ENCODE measurements at regions not wholly inside any gene's neighbourhood (a gene's known extent, or its start where the extent isn't known, plus 50 kb on each side); places are given as distances from the start of the nearest gene placed in this dataset.

DNA sequence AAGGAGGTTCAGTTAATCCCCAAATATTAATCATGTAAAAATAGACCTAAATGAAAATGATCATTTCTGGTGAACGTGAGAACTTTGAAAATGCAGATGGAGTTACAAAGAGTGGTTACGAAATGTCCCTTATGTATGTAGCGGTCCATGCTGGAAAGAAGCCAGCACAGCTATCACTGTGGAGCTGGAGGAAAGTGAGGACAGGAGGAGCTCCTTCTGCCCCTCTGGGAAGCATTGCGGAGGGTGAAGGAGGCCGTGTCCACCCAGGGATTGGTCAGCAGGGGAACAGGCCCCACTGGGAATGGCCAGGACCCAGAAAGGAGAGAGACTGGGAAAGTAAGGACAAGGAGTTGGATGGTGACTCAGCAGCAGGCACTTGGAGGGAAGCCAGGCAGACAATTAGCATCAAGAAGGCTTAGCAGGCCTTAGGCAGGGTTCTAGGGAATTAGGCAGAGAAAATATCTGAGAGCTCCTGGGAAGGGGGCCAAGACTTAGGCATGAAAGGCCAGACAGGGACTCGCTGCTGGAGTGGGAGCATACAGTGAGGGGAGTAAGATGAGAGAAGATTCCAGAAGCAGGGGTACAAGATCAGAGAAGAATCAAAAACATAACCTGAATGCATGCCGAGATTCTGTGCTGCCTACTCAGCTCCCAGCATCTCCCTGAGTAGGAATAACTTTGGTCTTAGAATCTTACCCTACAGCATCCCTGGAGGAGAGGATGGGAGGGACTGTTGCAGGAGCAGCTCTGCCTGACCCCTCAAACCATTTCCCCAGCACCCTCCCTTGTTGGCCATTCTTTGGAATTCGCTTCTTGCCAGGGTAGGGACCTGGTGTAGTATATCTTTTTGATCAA is 171.0 kb upstream of the UMPS start:
- DNase-seq = no peak
- no peaks in the 10 kb centered on the region for H3K9me3 Mint-ChIP-seq
- no peaks in the 10 kb centered on the region for H3K36me3 Mint-ChIP-seq (ENCODE audit: insufficient read depth)
- H3K27me3 Mint-ChIP-seq (ENCODE audit: low read depth) = peaks cover 33% of the 10 kb centered on the region
- H3K4me1 Mint-ChIP-seq (ENCODE audit: low read depth) = no peaks in the 10 kb centered on the region
- no peak overlapping the region for H3K4me3 Mint-ChIP-seq
- ATAC-seq = no peak

DNA sequence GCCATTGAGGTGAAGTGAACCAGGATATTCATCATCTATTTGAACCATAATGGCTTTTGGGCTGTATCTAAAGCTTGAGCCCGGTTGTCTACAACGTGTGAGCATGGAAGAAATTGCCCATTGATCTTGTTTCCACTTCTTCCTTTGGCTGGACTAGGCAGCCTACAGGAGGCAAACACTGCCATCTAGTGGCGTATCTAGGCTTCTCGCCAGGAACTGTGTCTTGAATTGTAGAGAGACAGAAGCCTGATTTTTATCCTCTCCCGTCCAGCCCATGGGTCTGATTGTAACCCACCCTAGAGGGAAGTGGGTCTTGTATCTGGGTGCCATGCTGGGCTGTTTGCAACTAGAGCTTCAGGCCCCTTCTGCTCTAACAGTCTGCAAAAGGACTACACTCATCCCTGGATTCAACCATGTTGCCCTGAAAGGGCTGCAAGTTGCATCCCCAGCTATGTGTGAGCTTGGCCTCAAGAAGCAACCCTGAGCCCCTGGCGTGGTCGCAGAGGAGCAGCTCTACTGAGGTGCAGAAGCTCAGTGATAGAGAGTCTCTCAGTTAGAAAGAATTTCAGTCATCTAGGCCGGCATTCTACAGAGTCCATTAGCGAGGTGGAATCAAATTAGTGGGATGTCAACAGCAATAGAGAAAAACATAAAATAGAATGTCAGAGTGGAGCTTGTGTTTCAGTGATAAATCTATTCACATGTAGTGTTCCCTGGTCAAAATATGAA is 170.2 kb upstream of the UMPS start:
- Mint-ChIP-seq H3K4me3 (no peak overlapping the region), H3K27me3 (ENCODE audit: low read depth) (peaks cover 33% of the 10 kb centered on the region), H3K4me1 (ENCODE audit: low read depth) (no peaks in the 10 kb centered on the region), H3K9me3 (no peaks in the 10 kb centered on the region), H3K36me3 (ENCODE audit: insufficient read depth) (no peaks in the 10 kb centered on the region)
- ATAC-seq (peak; percentile 54 to 77), DNase-seq (peak; percentile 41)

DNA sequence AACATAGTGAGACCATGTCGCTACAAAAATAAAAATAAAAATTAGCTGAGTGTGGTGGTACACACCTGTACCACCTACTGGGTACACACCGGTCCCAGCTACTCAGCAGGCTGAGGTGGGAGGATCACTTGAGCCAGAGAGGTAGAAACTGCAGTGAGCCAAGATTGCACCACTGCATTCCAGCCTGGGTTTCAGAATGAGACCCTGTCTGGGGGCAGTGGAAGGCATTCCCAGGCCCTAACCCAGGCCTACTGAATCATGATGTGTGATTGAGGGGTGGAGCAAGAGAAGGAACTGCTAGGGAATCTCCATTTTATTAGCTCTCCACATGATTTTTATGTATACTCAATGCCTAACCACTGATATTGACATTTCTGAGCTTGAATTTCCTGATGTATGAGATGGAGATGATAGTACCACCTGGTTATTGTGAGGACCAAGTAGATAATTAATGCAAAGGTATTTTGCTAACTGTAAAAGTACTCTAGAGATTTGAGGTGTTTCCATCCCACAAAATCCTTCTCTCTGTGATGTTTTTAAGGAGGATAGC is 169.5 kb upstream of the UMPS start:
- Mint-ChIP-seq H3K4me1 (ENCODE audit: low read depth) (no peaks in the 10 kb centered on the region), H3K9me3 (no peaks in the 10 kb centered on the region), H3K36me3 (ENCODE audit: insufficient read depth) (no peaks in the 10 kb centered on the region), H3K27me3 (ENCODE audit: low read depth) (peaks cover 28% of the 10 kb centered on the region), H3K4me3 (no peak overlapping the region)
- ATAC-seq (no peak), DNase-seq (no peak)

DNA sequence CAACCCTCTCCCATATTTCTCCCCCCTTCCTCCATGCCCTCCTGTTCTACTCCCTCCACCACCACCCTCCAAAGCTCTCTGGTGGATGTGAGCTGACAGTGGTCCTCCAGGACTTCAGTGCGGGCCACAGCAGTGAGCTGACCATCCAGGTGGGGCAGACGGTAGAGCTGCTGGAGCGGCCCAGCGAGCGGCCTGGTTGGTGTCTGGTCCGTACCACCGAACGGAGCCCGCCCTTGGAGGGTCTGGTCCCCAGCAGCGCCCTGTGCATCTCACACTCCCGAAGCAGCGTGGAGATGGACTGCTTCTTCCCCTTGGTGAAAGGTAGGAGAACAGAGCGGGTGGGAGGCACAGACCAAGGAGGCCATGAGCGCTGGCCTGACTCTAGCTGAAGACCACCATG is 167.5 kb upstream of the UMPS start:
- ATAC-seq (no peak), DNase-seq (no peak)
- Mint-ChIP-seq H3K4me1 (ENCODE audit: low read depth) (no peaks in the 10 kb centered on the region), H3K36me3 (ENCODE audit: insufficient read depth) (no peaks in the 10 kb centered on the region), H3K9me3 (no peaks in the 10 kb centered on the region), H3K4me3 (no peak overlapping the region), H3K27me3 (ENCODE audit: low read depth) (peaks cover 17% of the 10 kb centered on the region)

DNA sequence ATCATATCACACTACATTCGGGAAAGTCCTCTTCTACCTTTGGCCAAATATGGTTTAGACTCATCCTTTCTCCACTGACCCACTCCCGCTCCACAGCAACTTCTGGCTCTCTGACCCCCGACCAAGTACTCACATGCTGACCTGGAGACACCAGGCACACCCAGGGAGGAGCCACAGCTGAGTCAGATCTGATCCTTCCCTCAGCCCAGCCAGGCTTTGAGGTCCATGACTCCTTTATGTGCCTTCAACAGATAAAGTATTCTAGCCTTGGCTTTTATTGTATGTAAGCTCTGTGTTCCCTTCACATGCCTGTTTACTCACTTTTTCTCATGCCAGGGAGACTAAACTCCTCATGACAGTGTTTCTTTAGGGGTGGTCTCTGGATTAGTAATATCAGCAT is 166.9 kb upstream of the UMPS start:
- no peaks in the 10 kb centered on the region for H3K4me1 Mint-ChIP-seq (ENCODE audit: low read depth)
- peaks cover 14% of the 10 kb centered on the region for H3K27me3 Mint-ChIP-seq (ENCODE audit: low read depth)
- no peak for DNase-seq
- no peak overlapping the region for H3K4me3 Mint-ChIP-seq
- H3K36me3 Mint-ChIP-seq (ENCODE audit: insufficient read depth) = no peaks in the 10 kb centered on the region
- ATAC-seq = no peak
- no peaks in the 10 kb centered on the region for H3K9me3 Mint-ChIP-seq

DNA sequence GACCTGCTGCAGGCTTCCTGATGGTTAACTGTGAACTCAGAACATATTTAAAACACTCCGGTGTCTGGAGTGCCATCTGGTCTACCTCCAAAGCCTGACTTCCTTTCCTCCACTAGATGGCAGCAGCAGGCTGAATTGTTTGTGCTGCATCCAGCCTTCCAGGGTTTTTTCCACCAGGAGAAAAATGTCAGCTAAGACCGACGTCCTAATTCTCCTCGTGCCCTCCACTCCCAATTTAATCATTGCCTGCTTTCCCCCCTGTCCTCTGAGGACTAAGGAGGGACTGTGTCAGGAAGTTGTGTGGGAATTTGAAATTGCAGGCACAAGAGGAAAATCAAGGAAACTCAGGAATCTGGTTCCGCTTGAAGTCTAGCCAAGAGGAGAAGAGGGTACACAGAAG is 165.2 kb upstream of the UMPS start:
- no peak for ATAC-seq
- no peak overlapping the region for H3K4me3 Mint-ChIP-seq
- peak; percentile 31 for DNase-seq
- H3K9me3 Mint-ChIP-seq = no peaks in the 10 kb centered on the region
- peaks cover 7% of the 10 kb centered on the region for H3K27me3 Mint-ChIP-seq (ENCODE audit: low read depth)
- H3K36me3 Mint-ChIP-seq (ENCODE audit: insufficient read depth) = no peaks in the 10 kb centered on the region
- no peaks in the 10 kb centered on the region for H3K4me1 Mint-ChIP-seq (ENCODE audit: low read depth)

DNA sequence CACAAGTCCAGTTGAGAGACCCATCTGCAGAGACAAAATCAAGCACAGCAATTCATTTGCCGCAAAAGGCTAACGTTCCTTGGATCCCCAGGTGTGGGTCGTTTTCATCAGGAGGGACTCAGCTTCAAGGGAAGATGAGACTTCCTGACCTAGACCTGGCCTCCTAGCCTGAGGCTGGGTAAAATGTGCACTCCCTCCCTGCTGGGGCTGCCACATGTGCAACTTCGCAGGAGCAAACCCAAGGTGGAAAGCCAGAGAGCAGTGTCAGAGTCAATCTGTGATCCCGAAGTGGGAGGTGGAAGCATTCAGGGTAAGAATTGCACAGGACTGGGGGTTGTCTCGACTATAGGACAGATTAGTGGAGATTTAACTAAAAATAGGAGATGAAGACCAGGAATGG is 164.7 kb upstream of the UMPS start:
- no peaks in the 10 kb centered on the region for H3K36me3 Mint-ChIP-seq (ENCODE audit: insufficient read depth)

DNA sequence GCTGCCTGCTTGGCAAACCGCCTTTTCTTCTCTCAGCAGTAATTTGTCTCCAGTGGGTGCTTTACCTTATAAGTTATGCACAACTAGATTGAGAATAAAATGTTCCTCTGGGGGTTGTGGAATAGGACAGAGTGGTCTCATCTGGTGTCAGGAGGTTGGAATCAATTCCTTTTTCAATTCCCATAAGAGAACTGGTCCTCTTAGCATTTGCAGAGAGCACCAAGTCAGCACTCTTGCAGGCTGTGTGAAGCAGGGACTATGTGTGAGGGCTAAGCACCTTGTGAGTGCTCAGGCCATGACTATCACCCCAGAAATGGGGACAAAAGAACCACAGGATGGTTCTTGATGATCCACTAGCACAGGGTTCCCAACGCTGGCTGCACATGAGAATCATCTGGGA is 163.6 kb upstream of the UMPS start:
- no peaks in the 10 kb centered on the region for H3K9me3 Mint-ChIP-seq
- H3K4me3 Mint-ChIP-seq = no peak overlapping the region
- H3K36me3 Mint-ChIP-seq (ENCODE audit: insufficient read depth) = no peaks in the 10 kb centered on the region
- DNase-seq = no peak
- no peak for ATAC-seq
- no peaks in the 10 kb centered on the region for H3K27me3 Mint-ChIP-seq (ENCODE audit: low read depth)
- no peaks in the 10 kb centered on the region for H3K4me1 Mint-ChIP-seq (ENCODE audit: low read depth)

More for the DNA sequence above, 164.7 kb upstream of the UMPS start:
- DNase-seq (no peak), ATAC-seq (no peak)
- Mint-ChIP-seq H3K4me1 (ENCODE audit: low read depth) (no peaks in the 10 kb centered on the region), H3K9me3 (no peaks in the 10 kb centered on the region), H3K27me3 (ENCODE audit: low read depth) (peaks cover 4% of the 10 kb centered on the region), H3K4me3 (no peak overlapping the region)

DNA sequence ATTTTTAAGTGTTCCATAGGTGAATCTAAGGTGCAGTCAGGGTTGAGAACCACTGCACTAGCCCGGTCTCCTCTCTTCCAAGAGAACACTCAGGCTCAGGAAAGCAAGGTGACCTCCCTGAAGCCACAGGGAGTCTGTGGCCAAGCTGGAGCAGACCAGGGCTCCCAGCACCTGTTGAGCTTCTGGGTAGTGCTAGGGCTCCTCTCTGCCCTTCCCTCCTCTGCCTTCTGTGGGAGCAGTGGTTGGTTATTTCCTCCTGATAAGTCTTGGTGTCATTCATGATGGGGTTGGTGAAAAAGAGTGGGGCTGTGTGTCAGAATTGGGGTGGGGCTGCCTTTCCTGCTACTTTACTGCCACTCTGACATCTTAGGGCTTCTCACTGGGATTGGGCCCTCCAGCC is 163.1 kb upstream of the UMPS start:
- Mint-ChIP-seq H3K27me3 (ENCODE audit: low read depth) (no peaks in the 10 kb centered on the region), H3K36me3 (ENCODE audit: insufficient read depth) (no peaks in the 10 kb centered on the region), H3K4me1 (ENCODE audit: low read depth) (no peaks in the 10 kb centered on the region), H3K4me3 (no peak overlapping the region), H3K9me3 (no peaks in the 10 kb centered on the region)
- DNase-seq (no peak), ATAC-seq (peak in 1 of 2 donors; percentile 7)

DNA sequence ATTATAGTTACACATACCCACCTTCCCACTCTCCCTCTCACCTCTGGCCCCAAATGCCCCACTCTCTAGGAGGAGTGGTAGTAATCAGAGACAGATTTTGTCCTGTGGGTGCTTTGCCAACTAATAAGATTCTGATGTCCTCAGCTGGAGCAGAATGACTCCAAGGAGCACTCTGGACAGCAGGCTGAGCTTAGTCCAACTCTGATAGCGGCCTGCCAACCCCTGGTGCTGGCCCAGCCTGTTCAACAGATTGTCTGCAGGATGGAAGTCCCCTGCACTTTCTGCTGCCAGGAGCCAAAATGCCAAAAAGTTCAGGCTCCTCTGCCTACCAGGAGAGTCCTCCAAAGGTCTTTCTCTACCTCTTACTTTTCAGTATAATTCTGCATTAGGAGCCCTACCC is 160.5 kb upstream of the UMPS start:
- Mint-ChIP-seq H3K4me1 (ENCODE audit: low read depth) (no peaks in the 10 kb centered on the region), H3K27me3 (ENCODE audit: low read depth) (peaks cover 2% of the 10 kb centered on the region), H3K9me3 (no peaks in the 10 kb centered on the region), H3K36me3 (ENCODE audit: insufficient read depth) (no peaks in the 10 kb centered on the region), H3K4me3 (no peak overlapping the region)
- ATAC-seq (no peak), DNase-seq (no peak)

DNA sequence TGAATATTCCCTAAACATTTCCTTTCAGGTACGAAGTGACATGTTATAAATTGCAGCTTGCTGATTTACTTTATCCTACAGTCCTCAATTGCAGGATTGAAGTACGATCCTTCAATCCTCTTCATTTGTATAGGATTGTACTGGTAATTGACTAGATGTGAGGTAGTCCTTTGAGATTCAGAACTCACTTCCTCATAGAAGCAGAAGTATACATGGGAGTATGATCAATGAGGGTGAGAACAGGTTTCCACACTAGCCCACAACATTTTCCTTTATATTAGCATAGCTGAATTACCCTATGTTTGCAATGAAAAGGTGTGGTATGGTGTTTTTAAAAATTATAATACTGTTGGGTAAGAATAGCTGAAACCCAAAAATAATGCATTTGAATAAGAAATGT is 160.0 kb upstream of the UMPS start:
- no peaks in the 10 kb centered on the region for H3K9me3 Mint-ChIP-seq
- H3K4me1 Mint-ChIP-seq (ENCODE audit: low read depth) = peaks cover 2% of the 10 kb centered on the region
- no peaks in the 10 kb centered on the region for H3K36me3 Mint-ChIP-seq (ENCODE audit: insufficient read depth)
- ATAC-seq (no peak), DNase-seq (no peak)
- H3K27me3 Mint-ChIP-seq (ENCODE audit: low read depth) = peaks cover 2% of the 10 kb centered on the region
- no peak overlapping the region for H3K4me3 Mint-ChIP-seq

DNA sequence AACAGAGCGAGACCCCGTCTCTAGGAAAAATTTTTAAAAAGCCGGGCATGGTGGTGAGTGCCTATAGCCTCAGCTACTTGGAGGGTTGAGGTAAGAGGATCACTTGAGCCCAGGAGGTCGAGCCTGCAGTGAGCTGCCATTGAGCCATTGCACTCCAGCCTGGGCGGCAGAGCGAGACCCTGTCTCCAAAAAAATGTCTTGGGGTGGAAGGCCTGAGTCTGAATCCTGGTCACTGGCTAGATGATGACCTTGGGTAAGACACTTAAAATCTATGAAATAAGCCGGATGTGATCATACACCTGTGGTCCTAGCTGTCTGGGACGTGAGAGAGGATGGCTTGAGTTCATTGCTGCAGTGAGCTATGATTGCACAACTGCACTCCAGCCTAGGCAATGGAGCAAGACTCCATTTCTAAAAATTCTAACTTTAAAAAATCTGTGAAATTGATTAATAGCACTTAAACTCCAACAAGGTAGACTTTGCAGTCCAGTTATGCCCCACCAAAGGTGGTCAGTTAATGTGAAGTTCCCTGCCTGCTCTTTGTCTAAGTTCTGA is 157.3 kb upstream of the UMPS start:
- Mint-ChIP-seq H3K4me1 (ENCODE audit: low read depth) (peaks cover 2% of the 10 kb centered on the region), H3K27me3 (ENCODE audit: low read depth) (peaks cover 7% of the 10 kb centered on the region), H3K36me3 (ENCODE audit: insufficient read depth) (no peaks in the 10 kb centered on the region)

DNA sequence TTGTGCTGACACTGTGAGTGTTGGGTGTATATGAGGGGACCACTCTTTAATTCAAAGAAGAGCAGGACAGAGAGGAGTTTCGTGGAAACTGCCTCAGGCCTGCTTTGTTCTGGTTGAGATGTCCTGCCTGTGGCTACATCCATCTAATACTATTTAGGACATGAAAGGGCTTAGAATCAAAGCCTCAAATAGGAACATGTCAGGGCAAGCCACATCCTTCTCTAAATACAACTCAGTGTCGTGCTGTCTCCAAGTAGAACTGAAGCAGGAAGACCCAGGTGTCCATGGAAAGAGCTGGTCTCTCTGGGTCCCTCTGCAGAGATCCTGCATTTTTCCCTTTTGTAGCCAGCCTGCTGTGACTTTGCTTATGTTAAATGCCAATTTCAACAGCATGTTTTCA is 156.2 kb upstream of the UMPS start:
- no peaks in the 10 kb centered on the region for H3K9me3 Mint-ChIP-seq
- H3K4me1 Mint-ChIP-seq (ENCODE audit: low read depth) = peaks cover 2% of the 10 kb centered on the region
- no peak overlapping the region for H3K4me3 Mint-ChIP-seq
- no peaks in the 10 kb centered on the region for H3K36me3 Mint-ChIP-seq (ENCODE audit: insufficient read depth)
- DNase-seq (no peak), ATAC-seq (no peak)
- H3K27me3 Mint-ChIP-seq (ENCODE audit: low read depth) = peaks cover 11% of the 10 kb centered on the region

More for the DNA sequence above, 157.3 kb upstream of the UMPS start:
- Mint-ChIP-seq H3K9me3 (no peaks in the 10 kb centered on the region), H3K4me3 (no peak overlapping the region)
- ATAC-seq (no peak), DNase-seq (no peak)

DNA sequence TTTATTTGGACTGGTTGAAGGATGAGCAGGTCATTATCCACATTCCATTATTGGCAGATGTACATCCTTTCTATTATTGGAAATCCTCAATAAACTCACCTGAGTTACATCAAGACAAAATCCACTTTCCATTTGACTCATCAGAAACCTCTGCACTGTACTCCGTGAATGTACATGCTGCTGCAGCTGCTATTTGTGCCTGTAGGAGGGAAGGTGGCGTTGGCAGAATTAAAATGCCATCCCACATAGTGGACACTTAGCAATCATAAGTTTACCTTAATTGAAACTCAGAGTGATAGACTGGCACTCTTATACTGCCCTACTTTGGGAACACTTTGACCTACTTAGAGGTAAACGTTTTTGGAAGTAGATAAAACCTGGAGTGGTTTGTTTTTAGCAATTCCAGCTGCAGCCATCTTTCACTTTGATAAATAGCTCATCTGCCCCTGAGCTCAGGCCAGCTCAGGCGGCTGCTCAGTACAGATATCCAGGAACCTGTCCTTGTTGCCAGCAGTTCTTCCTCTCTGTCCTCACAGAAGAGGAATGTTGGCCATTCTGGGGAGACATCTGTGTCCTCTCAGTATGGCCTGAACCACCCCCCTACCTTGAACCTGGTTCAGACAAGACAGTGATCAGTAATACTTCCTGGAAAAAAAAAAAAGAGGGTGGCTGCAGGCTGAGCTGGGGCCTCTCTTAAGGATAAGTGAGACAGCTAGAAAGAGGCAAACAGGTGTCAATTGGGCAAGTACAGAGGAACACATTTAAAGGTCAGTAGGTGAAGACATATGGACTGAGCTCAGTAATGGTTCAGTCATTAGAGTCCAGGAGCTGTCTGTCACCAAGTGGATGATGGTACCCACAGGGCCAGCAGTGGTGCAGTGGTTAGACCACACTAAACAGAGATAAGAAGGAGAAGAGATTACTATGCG is 153.4 kb upstream of the UMPS start:
- H3K9me3 Mint-ChIP-seq = no peaks in the 10 kb centered on the region
- ATAC-seq (no peak), DNase-seq (no peak)
- no peaks in the 10 kb centered on the region for H3K36me3 Mint-ChIP-seq (ENCODE audit: insufficient read depth)
- peaks cover 4% of the 10 kb centered on the region for H3K4me1 Mint-ChIP-seq (ENCODE audit: low read depth)
- H3K4me3 Mint-ChIP-seq = no peak overlapping the region
- peaks cover 13% of the 10 kb centered on the region for H3K27me3 Mint-ChIP-seq (ENCODE audit: low read depth)
